ENCODE measurements at regions not wholly inside any gene's neighbourhood (a gene's known extent, or its start where the extent isn't known, plus 50 kb on each side); places are given as distances from the start of the nearest gene placed in this dataset.

DNA sequence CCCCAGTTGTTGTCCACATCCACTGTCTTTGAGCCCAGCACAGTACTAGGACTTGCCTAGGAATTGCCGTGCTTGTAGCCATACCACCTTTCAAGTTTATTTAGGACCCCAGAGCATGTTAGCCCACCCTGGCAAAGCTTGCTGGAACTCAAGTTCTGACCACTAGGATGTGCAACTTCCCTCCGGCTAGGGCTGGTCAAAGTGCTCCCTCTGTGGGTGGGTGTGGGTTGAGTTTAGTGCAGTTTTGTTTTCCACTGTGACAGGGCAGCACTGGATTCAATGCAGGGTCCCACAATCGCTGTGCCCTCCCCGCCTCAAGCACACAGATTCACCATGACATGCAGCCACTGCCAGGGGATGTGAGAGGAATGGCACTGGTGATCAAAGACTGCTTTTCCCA, 96.0 kb downstream of the RASGEF1B start:
- 82 to 88% methylated on average over 4 of the region's 4 CpGs for WGBS, 2 donors
- intact Hi-C loops (cut with DNase I) = no loop called here

DNA sequence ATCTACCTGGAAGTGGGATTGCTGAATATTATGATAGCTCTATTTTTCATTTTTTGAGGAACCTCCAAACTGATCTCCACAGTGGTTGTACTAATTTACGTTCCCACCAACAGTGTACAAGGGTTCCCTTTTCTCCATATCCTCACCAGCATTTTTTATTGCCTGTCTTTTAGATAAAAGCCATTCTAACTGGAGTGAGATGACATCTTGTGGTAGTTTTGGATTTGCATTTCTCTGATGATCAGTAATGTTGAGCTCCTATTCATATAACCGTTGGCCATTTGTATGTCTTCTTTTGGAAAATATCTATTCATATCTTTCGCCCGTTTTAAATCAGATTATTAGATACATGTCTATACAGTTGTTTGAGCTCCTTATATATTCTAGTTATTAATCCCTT, 101.8 kb downstream of the RASGEF1B start:
- ATAC-seq (no peak), DNase-seq (no peak)
- intact Hi-C loops (cut with DNase I) = no loop called here
- Histone ChIP-seq H3K4me1 (no peaks in the 10 kb centered on the region), H3K36me3 (no peaks in the 10 kb centered on the region), H3K27me3 (peaks cover 0 to 7% (median 0%) of the 10 kb centered on the region in 7 donors), H3K27ac (no peak overlapping the region), H3K4me3 (no peak overlapping the region), H3K9me3 (no peaks in the 10 kb centered on the region)
- TF ChIP-seq, protein P1, sequence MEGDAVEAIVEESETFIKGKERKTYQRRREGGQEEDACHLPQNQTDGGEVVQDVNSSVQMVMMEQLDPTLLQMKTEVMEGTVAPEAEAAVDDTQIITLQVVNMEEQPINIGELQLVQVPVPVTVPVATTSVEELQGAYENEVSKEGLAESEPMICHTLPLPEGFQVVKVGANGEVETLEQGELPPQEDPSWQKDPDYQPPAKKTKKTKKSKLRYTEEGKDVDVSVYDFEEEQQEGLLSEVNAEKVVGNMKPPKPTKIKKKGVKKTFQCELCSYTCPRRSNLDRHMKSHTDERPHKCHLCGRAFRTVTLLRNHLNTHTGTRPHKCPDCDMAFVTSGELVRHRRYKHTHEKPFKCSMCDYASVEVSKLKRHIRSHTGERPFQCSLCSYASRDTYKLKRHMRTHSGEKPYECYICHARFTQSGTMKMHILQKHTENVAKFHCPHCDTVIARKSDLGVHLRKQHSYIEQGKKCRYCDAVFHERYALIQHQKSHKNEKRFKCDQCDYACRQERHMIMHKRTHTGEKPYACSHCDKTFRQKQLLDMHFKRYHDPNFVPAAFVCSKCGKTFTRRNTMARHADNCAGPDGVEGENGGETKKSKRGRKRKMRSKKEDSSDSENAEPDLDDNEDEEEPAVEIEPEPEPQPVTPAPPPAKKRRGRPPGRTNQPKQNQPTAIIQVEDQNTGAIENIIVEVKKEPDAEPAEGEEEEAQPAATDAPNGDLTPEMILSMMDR (IDR thresholded peaks at IDR 0.05) = no peak
- 76 to 87% methylated on average over 4 of the region's 4 CpGs for WGBS, 2 donors

More for the DNA sequence above, 96.0 kb downstream of the RASGEF1B start:
- H3K27ac ChIP-seq = no peak overlapping the region
- TF ChIP-seq, protein P1 (IDR thresholded peaks at IDR 0.05) = no peak
- DNase-seq (no peak), ATAC-seq (no peak)
- H3K27me3 ChIP-seq = peaks cover 0 to 4% (median 0%) of the 10 kb centered on the region in 7 donors
- no peak overlapping the region for H3K4me3 ChIP-seq
- no peaks in the 10 kb centered on the region for H3K4me1 ChIP-seq
- no peaks in the 10 kb centered on the region for H3K9me3 ChIP-seq
- no peaks in the 10 kb centered on the region for H3K36me3 ChIP-seq

DNA sequence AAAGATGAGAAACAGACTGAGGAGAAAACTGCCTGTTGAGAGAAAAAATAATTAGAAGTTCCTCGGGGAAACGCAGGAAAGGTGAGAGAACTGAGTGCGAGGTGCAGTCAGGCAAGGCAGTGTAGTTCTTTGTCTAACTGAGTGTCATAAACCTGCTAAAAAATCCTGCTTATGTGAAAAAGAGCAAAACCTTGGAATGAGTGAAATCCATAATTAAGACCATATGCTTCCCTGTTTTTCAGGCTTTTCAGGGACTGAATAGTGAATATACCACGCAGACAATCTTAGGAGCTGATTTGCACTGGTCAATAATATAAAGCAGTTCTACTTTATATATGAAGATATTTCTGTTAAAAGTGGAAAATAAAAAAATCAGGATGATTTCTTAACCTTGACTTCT, 104.9 kb downstream of the RASGEF1B start:
- ATAC-seq (no peak), DNase-seq (no peak)
- Histone ChIP-seq H3K9me3 (no peaks in the 10 kb centered on the region), H3K4me3 (no peak overlapping the region), H3K27ac (no peak overlapping the region), H3K4me1 (no peaks in the 10 kb centered on the region), H3K36me3 (no peaks in the 10 kb centered on the region), H3K27me3 (peaks cover 0 to 7% (median 0%) of the 10 kb centered on the region in 7 donors)
- intact Hi-C loops (cut with DNase I) = no loop called here
- 92 to 95% methylated on average over 4 of the region's 4 CpGs for WGBS, 2 donors
- TF ChIP-seq, protein P1 (IDR thresholded peaks at IDR 0.05) = no peak

DNA sequence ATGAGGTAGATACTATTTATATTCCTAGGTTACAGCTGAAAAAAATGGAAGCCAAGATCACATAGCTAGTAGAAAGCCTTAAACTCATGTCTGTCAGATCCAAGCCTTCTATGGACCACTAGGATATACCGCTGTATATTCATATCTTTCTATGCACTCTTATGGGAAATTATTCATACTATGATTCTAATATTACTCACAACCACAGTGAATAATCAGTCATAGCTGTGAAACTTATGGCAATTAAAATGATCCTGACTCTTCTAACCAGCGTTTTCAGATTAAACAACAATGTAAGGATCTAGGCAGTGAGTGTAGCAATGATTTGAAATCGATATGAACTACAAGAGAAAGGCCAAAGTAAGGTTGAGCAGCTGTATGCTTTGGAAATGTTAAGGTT, 111.0 kb downstream of the RASGEF1B start:
- no peaks in the 10 kb centered on the region for H3K4me1 ChIP-seq
- H3K27me3 ChIP-seq = peaks cover 0 to 5% (median 0%) of the 10 kb centered on the region in 7 donors
- H3K4me3 ChIP-seq = no peak overlapping the region
- ATAC-seq (no peak), DNase-seq (no peak)
- WGBS, 2 donors = 81 to 84% methylated on average over 3 of the region's 3 CpGs
- TF ChIP-seq, protein P1 (IDR thresholded peaks at IDR 0.05) = no peak
- H3K36me3 ChIP-seq = no peaks in the 10 kb centered on the region
- peaks cover 0 to 2% (median 0%) of the 10 kb centered on the region in 11 donors for H3K9me3 ChIP-seq
- no peak overlapping the region for H3K27ac ChIP-seq
- intact Hi-C loops (cut with DNase I) = no loop called here
